ENCODE measurements at regions not wholly inside any gene's neighbourhood (a gene's known extent, or its start where the extent isn't known, plus 50 kb on each side); places are given as distances from the start of the nearest gene placed in this dataset.

GRCh38 chr15:70273808-70274207 lies 176.1 kb upstream of the TLE3 start:
- TF ChIP-seq, protein P1, sequence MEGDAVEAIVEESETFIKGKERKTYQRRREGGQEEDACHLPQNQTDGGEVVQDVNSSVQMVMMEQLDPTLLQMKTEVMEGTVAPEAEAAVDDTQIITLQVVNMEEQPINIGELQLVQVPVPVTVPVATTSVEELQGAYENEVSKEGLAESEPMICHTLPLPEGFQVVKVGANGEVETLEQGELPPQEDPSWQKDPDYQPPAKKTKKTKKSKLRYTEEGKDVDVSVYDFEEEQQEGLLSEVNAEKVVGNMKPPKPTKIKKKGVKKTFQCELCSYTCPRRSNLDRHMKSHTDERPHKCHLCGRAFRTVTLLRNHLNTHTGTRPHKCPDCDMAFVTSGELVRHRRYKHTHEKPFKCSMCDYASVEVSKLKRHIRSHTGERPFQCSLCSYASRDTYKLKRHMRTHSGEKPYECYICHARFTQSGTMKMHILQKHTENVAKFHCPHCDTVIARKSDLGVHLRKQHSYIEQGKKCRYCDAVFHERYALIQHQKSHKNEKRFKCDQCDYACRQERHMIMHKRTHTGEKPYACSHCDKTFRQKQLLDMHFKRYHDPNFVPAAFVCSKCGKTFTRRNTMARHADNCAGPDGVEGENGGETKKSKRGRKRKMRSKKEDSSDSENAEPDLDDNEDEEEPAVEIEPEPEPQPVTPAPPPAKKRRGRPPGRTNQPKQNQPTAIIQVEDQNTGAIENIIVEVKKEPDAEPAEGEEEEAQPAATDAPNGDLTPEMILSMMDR (IDR thresholded peaks at IDR 0.05) = no peak
- TF ChIP-seq POLR2A (IDR thresholded peaks at IDR 0.05) = no peak
